Iris pigment epithelial cell (primary cell): ENCODE measurements at regions not wholly inside any gene's neighbourhood (a gene's known extent, or its start where the extent isn't known, plus 50 kb on each side); places are given as distances from the start of the nearest gene placed in this dataset.

Experiments
- DNase-seq: peaks from one replicate; pipeline ENCODE4 v3.0.0-alpha.2; 2011; ENCODE audit warnings: low read depth

DNA sequence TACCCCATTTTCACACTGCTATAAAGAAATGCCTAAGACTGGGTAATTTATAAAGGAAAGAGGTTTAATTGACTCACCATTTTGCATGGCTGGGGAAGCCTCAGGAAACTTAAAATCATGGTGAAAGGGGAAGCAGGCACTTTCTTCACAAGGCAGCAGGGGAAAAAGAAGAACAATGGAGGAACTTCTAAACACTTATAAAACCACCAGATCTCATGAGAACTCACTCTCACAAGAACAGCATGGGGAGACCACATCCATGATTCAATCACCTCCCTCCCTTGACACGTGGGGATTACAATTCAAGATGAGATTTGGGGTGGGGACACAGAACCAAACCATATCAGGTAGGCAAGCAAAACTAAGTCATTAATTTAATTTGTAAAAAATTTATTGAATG, 343.2 kb downstream of the FRK start:
- DNase-seq = no peak

DNA sequence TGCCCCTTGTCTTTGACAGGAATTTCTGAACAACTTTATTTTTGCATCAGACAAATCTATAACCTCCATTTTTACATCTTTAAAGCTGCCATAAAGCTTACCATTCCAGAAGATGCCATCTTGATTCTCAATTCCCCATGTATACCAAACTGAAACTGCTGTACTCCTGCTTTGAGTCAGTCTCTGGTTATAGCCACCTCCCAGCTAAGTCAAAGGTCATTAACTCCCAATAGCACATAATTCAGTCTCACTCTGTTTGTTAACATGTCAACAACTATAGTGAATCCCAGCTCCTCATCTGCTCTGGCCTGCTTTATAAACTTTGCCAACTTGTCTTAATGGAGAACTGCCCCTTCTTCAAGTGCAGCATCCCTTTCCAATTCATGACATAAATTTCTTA, 343.6 kb downstream of the FRK start:
- no peak for DNase-seq

DNA sequence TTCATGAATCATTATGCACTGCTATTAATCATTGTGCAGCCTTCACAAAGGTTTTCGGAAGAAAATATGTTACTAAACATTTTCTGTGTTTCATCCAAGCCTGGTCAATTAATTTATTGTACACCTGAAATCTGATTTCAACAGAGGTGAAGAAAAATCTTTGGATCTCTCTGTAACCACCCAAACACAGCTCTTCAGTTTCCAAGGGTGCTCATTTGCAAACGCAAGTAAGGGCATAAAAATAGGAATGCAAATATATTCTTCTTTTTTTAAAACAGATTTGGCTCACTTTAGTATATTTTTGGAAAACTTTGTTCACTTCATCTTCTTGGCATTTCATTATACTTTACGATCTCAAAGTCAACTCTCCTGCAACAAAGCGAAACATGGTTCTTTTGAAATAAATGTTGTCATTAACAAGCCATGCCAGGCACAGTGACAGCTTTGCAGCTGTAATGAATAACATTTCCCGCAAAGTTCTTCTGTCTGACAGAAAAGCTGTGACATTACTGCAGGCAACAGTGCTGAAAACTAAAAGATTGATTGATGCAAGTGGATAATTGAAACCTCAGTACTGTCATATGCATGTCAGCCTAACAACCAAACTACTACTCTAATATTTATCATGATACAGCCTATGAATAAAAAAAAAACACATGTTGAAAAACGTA, 348.3 kb downstream of the FRK start:
- DNase-seq = no peak

DNA sequence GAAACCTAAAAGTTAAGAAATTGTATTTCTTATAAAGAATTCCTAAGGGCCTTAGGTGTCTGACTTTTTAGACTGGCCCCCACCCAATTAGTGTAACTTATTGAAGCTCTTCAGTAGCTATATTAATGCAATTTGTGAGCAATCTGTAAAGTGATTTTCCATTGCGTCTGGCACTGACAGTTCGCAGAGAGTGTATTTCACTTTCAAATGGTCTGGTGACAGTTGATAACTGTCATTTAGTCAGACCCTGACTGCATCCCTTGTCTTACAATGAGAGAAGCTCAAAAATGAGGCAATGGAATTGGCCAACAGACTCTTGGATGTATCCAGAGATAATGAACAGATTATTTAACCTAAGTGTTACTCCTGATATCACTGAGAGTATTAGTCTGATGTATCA, 351.8 kb downstream of the FRK start:
- DNase-seq = no peak

DNA sequence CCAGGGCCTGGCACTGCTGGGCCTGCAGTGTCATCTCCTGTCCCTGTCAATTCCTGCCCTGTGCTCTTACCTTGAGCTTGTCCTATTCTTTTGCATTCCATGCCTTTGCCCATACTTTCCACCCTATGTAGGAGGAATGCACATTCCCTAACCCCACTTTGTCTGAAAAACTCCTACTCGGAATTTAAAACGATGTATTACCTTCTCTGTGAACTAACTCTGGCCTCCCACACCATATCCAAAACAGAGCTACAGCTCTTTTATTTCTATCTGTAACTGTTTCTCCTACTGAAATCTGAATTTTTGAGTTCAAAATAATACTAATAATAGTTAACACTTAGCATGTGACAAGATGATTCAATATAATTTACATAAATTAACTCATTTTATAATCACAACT, 353.7 kb downstream of the FRK start:
- DNase-seq = no peak

DNA sequence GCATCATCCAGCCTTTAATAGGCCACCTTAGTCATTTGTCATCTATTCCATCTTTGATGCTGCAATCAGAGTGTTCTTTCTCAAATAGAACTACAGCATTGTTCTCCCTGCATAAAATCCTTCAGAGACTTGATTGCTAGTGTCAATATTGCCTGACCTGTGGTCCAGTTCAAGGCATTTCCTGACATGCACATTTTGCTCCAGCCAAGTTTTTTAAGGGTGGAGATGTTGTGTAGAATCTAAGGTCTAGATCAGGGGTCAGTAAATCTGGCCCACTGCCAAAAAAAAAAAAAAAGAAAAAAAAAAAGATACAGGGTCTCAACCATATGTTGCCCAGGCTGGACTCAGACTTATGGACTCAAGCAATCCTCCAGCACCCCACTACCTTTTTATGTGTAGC, 354.4 kb downstream of the FRK start:
- no peak for DNase-seq

DNA sequence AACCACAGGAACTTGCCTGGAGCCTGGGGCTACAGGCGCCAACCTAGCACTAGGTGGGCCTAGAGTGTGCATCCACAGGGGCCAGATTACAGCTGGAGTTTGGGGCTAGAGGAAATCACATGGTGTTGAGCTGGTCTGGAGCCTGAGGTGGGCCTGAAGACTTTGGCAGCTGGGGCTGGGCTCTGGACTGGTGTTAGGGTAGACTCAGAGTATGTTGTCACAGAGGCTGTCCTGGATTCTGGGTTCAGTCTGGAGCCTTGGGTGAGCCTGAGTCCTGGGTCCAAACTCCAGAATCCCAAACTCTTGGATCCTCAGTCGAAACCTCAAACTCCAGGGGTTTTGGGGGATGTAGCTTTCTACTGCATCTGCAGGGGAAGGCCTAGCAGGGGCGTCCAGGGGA, 356.7 kb downstream of the FRK start:
- no peak for DNase-seq

DNA sequence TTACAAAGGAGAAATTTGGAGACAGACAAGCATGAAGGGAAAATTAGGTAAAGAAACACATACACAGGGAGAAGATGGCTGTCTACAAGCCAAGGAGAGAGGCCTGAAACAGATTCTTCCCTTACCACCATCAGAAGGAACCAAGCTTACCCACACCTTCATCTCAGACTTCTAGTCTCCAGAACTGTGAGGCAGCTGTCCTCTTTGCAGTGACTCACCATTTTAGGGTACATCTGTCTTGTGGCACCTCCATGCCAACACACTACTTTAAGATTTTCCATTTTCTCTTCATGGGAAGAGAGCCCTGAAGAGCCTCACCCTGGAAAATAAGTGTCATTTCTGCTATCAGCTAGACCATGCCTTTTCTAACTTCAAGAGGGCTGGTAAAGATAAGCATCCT, 369.3 kb downstream of the FRK start:
- DNase-seq = no peak

DNA sequence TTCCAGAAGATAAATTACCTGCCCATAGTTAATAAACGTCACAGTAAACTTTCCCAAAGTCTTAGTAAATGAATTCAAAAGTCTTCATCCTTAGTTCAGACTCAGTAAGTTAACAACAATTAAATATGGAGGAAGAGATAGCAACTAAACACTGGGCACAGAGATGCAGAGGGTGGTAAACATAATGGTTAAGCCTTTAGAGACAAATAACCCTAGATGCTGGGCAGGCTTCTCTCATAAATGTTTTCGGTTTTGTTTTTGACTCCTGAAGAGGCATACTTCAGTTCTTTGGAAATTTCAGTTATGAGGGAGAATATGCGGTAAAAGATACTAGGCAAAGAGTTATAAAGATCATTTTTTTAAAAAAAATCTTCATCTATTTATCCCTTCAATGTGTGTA, 369.8 kb downstream of the FRK start:
- DNase-seq = no peak

DNA sequence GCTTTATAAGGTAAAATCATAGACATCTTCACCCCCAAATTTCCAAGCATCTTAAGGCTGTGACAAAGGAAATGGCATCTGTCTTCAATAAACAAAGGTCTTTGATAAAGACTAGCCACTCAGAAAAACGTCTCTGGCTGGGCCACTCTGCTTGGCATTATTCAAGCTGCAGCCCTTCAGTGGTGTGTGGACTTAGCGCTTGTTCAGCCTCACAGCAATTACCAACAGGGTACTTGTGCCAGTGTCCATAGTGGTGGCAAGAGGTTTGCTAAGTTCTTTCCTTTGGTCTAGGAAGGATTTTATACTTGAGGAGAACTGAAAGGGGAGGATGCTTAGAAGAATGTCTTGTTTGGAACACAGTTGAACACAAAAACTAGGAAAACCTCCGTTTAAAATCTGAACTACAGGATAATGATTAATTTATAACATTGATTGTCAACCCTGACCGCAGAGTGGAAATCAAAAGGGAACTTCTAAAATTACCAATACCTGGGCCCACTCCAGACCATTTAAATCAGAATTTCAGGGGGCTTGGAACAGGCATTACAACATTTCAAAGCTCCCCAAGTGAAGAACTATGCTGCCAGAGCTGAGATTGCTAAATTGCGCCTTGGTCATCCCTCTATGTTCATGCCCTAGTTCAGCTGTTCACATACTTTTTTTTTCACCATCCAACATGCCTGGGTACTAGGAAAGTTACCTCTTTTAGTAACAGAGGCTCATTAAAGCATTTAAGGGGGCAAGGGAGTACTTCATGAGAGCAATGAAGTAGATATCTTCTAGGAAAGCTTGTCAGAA, 378.5 kb downstream of the FRK start:
- no peak for DNase-seq

DNA sequence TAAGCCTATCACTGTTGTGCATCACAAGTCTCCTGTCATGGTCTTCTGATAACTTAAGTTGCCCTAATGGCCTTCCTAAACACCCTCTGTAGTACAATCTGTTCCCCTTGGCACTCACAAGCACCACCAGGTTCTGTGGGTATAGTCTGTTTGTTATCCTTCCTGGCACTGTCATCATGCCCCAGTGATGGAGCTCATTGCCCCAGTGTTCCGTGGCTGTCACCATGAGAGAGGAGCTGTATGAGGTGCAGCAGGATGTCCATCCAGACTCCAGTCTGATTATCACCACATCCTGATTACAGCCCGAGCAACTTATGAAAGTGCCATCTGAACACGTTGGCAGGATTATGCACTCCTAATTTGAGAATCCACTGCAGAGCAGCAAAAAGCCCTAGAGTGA, 380.1 kb downstream of the FRK start:
- DNase-seq = no peak

DNA sequence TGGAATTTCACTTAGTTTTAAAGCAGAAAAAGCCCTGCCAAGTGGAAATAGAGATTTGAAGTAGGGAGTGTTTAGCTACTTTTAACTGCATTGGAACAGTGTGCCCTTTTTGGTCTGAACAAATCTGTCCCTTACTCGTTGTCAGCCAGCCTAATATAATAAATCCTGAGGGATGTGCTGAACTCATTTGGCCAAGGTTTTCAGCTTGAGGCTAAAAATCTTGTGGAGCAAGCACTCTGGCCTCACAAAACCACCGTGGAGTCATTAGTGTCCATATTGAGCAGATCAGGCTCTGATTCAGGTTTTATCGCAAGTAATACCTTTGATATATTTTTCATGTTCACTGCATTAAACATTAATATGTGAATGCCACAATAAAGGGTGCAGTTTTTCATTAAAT, 383.5 kb downstream of the FRK start:
- DNase-seq = no peak

DNA sequence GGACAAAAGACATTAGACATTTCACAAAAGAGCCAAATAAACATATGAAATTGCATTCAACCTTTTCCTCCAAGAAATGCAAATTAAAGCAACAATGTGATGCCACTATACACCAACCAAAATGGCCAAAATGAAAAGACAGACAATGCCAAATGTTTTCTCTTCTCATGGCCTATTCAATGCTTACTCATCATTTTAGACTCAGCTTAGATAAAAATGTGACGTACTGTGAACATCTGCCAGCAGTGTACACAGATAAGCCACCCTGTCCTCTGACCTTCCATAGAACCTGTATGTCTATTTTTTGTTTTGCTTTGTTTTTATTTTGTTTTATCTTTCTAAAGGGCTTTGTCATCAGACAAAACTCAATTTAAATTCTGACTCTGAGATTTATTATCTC, 385.2 kb downstream of the FRK start:
- no peak for DNase-seq

DNA sequence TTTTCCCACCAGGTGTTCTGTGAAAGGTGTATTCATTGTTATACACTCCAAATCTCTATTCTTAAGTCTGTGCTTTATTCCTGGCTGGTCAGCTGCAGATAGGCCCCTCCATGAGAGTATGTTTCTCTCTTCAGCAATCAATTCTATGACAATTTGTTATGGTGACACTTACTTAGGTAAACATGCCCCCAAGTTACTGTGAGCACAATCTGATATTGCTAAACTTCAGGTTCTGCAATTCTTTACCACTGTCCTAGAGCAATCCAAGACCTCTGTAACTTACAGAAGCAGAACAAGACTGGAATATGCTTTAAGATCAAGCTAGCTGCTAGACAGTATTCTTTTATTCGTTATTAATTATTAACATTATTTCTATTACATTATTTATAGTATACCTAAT, 391.9 kb downstream of the FRK start:
- DNase-seq = no peak

DNA sequence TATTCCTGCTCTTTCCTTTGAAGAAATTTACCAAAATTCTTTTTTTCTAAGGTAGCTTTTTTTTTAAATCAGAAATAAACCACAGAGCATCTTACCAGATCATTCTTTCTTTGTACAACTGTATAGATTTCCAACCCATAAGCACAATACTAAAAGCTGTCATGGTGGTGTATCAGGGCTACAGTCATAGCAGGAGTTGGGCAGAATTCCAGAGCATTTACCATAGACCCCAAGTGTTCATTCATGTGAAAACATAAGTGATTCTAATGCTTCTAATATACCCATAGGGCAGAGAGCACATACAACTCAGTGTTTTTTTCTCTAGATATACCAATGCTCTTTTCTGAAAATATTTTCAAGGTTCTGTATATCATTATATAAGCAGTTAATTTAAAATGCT, 392.5 kb downstream of the FRK start:
- no peak for DNase-seq

DNA sequence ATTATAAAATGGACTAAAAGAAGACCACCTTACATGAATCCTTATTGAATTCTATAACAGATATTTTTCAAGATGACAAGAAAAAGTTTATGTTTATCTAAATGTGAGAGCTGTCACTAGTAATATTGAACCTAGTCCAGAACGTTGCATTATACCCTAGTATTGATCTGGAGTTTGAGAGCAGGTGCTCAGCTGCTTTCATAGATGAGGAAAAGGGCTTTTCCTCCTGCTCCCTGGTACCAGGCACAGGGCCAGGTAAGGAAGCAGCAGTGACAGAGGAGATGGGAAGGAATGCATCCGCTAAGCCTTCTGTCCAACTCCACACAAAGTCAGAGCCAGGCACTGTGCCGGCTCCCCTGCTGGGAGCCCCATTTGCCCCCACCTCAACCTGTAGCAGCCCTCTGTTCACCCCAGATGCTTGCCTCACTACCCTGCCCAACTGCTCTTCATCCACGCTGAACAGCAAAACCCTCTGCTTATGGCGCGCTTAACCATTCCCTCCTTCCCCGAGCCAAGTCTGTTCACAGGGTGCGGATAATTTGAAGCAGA, 393.1 kb downstream of the FRK start:
- DNase-seq = no peak

DNA sequence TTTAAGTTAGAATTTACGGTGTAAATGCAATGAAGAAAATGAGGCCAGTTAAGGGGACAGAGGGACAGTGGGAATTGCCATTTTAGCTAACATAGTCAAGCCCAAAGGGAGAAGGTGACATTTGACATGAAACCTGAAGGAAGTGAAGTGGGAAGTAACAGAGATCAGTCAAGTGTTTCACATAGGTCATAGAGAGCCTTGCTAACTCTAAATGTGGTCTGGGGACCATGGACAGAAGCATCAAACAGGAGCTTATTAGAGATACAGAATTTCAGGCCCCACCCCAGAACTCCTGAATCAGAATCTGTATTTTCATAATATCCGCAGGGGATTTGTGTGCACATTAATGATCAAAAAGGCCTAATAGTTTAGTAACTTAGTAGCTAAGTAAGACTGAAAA, 393.7 kb downstream of the FRK start:
- DNase-seq = no peak

DNA sequence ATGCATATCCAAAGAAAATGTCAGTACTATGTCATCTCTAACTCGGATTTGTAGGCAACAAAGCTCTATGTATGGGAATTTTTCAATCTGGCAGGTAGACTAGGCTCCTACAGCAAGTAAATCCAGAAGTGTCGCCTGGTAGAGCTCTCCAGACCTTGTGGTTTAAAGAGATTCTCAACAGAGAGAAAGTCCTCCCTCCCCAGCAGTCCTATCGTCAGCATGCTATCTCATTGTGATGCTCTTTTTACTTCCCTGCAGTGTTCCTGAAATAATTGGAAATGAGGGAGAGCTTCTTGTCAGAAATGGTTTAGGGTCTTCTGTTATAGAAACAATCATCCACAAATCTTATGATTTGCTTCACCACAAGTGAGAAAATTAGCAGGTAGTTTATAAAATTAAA, 395.4 kb downstream of the FRK start:
- no peak for DNase-seq

DNA sequence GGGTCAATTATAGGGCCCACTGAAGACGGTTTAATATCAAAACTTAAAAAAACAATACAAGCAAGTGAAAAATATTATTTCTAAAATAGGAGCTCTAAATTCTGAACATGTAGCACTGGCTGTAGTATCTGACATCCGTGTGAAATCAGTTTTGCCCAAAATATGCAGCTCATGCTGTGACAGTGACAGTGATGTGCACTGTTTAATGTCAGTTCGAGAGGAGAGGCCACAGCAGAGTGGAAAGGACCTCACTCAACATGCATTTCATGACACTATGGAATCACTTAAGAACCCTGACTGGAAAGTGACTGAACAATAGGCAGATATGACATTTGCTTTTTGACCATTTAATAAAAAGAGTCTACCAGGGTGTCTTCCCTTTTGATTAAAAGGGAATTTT, 397.0 kb downstream of the FRK start:
- no peak for DNase-seq

DNA sequence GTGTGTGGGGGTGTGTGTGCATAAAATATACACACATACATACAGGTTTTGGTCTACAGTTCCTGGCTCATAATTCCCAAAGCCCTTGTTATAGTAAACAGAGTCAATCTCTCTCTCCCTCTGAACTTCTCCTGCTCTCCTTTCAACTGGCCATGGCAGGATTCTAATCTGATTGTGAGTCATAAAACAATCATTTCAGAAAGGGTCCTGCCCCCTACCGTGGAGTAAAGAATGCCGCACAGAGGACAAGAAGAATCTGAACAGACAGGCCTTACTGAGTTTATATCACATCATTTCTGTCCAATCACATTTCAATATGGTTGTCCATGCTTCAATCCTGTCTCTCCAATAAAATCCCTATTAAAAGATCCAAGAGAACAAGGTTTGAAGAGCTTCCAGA, 416.9 kb downstream of the FRK start:
- DNase-seq = peak; percentile 35

DNA sequence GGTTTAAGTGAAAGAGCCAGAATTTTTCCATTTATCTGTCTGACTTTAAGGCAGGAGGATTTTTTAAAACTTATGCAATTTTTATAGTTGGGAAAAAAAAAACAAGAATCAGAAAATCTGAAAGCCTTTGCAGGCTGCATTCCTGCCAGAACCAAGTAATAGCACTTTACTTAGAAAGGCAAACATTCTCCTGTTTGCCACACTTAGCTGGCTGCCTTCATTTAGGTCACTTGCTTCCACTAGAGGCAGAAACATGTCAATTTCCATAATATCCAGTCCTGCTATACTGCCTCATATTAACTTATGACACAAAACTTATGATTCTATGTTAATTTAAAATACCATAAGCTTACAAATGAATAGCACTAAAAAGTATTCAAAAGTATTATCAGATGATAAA, 425.8 kb downstream of the FRK start:
- no peak for DNase-seq

DNA sequence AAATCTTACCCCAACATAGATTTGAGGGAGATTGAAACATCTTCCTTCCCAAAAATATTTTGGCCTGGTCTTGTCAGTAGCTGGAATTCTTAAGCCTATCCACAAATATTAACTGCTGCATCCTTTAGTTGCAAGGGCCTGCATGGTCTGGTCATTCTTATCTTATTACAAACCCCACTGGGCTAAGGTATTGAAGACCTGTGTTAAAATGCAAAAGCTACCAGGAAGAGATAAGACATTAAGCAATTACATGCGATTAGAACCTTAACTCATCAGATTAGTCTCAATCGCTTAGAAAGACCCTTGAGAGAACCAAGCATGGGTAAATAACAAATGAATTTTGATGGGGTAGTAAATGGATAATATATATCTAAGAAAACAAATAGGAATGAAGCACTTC, 426.6 kb downstream of the FRK start:
- DNase-seq = no peak

DNA sequence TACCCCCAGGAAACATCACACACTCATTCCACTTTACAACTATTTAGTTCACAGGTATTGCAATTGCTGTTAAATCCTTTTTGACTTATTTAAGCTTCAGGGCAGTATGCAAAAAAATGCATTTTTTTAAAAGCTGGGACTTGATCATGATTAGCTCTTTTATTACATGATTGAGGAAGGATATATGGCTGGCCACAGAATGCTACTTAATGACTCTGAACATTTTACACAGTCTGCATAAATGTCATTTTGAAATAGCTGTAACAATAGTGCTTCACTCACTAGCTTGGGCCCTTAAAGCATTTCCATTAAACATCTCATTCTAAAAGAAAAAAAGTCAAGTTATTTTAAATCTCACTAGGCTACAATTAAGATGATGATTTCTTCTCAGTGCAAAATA, 429.7 kb downstream of the FRK start:
- DNase-seq = no peak
